HEK293 (cell line): ENCODE measurements at regions not wholly inside any gene's neighbourhood (a gene's known extent, or its start where the extent isn't known, plus 50 kb on each side); places are given as distances from the start of the nearest gene placed in this dataset.

ENCODE experiments used
- CTCF ChIP-seq: fragments of 450-650 bp; formaldehyde crosslinking; IDR thresholded peaks from 2 replicates; pipeline ENCODE4 v1.5.1; 2016; ENCODE audit warnings: missing biosample characterization, missing genetic modification characterization
- PRDM1 ChIP-seq: fragments of 450-650 bp; formaldehyde crosslinking; IDR thresholded peaks from 2 replicates; pipeline ENCODE4; 2016; ENCODE audit warnings: missing biosample characterization, missing genetic modification characterization
- ZBTB1 ChIP-seq: fragments of 450-650 bp; formaldehyde crosslinking; IDR thresholded peaks from 2 replicates; pipeline ENCODE4 v1.5.1; 2016; ENCODE audit warnings: missing biosample characterization, missing genetic modification characterization
- ZNF223 ChIP-seq: fragments of 450-650 bp; formaldehyde crosslinking; IDR thresholded peaks from 2 replicates; pipeline ENCODE4 v1.5.1; 2016; ENCODE audit warnings: missing biosample characterization, missing genetic modification characterization
- ZNF423 ChIP-seq: fragments of 450-650 bp; formaldehyde crosslinking; IDR thresholded peaks from 2 replicates; pipeline ENCODE4 v1.5.1; 2016; ENCODE audit warnings: missing biosample characterization, missing genetic modification characterization
- ZNF654 ChIP-seq: fragments of 450-650 bp; formaldehyde crosslinking; IDR thresholded peaks from 2 replicates; pipeline ENCODE4 v1.5.1; 2016; ENCODE audit warnings: low read depth, missing biosample characterization, missing genetic modification characterization
- ZNF785 ChIP-seq: fragments of 450-650 bp; formaldehyde crosslinking; IDR thresholded peaks from 2 replicates; pipeline ENCODE4 v1.5.1; 2016; ENCODE audit warnings: missing biosample characterization, missing genetic modification characterization
- TF ChIP-seq, protein P1 (sequence below): sonication (generic); formaldehyde crosslinking; IDR thresholded peaks from 2 replicates; pipeline ENCODE4 v1.8.1; 2022; ENCODE audit warnings: mild to moderate bottlenecking, moderate library complexity, missing genetic modification reagents

- TF ChIP-seq CTCF (tag by site-specific recombination), result no peak
- TF ChIP-seq, protein P1, sequence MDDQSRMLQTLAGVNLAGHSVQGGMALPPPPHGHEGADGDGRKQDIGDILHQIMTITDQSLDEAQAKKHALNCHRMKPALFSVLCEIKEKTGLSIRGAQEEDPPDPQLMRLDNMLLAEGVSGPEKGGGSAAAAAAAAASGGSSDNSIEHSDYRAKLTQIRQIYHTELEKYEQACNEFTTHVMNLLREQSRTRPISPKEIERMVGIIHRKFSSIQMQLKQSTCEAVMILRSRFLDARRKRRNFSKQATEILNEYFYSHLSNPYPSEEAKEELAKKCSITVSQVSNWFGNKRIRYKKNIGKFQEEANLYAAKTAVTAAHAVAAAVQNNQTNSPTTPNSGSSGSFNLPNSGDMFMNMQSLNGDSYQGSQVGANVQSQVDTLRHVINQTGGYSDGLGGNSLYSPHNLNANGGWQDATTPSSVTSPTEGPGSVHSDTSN (CRISPR knock-in tag), result no peak
- no peak for TF ChIP-seq ZBTB1 (tag by site-specific recombination)
- TF ChIP-seq PRDM1 (tag by site-specific recombination), result no peak
- TF ChIP-seq ZNF785, result no peak
- TF ChIP-seq ZNF423, result no peak
- TF ChIP-seq ZNF654 (tag by site-specific recombination), result no peak
- TF ChIP-seq ZNF223 (tag by site-specific recombination), result no peak
These were observed 1207.5 kb upstream of the ADGRL2 start for GRCh38 chr1:80593197-80593596.
